GM18909 (cell line): ENCODE measurements at regions not wholly inside any gene's neighbourhood (a gene's known extent, or its start where the extent isn't known, plus 50 kb on each side); places are given as distances from the start of the nearest gene placed in this dataset.
"Not testable (repeated sequence)": the region's sequence is repeated elsewhere in the genome, so short reads cannot be mapped to it uniquely, and the experiment has no call there.

Source experiments
- ATAC-seq: cut with Tn5 transposase; IDR thresholded peaks from one replicate; pipeline ENCODE4 v1.9.1; 2021; ENCODE audit warnings: mild to moderate bottlenecking; ENCODE audit not compliant: unreplicated experiment, poor library complexity

GRCh38 chr14:106228541-106229158 lies 702.3 kb downstream of the TMEM121 start:
- no peak for ATAC-seq

GRCh38 chr14:106230071-106230470 lies 703.7 kb downstream of the TMEM121 start:
- ATAC-seq = no peak

GRCh38 chr14:106233191-106233590 lies 706.8 kb downstream of the TMEM121 start:
- ATAC-seq = not testable (repeated sequence)

- ATAC-seq = not testable (repeated sequence)
Measured at GRCh38 chr14:106234525-106235254, 708.3 kb downstream of the TMEM121 start.

GRCh38 chr14:106235356-106236159 lies 709.2 kb downstream of the TMEM121 start:
- ATAC-seq = no peak

- no peak for ATAC-seq
Measured at GRCh38 chr14:106248321-106249192, 722.2 kb downstream of the TMEM121 start.

- not testable (repeated sequence) for ATAC-seq
Measured at GRCh38 chr14:106253995-106254394, 727.6 kb downstream of the TMEM121 start.

GRCh38 chr14:106257569-106257994 lies 731.2 kb downstream of the TMEM121 start:
- not testable (repeated sequence) for ATAC-seq

- no peak for ATAC-seq
Measured at GRCh38 chr14:106268013-106268727, 741.8 kb downstream of the TMEM121 start.

- no peak for ATAC-seq
Measured at GRCh38 chr14:106269029-106269428, 742.6 kb downstream of the TMEM121 start.

GRCh38 chr14:106269451-106270204 lies 743.2 kb downstream of the TMEM121 start:
- no peak for ATAC-seq

- not testable (repeated sequence) for ATAC-seq
Measured at GRCh38 chr14:106270476-106271121, 744.2 kb downstream of the TMEM121 start.

- ATAC-seq = no peak
Measured at GRCh38 chr14:106276326-106277267, 750.2 kb downstream of the TMEM121 start.

- ATAC-seq = no peak
Measured at GRCh38 chr14:106277503-106277902, 751.1 kb downstream of the TMEM121 start.

- no peak for ATAC-seq
Measured at GRCh38 chr14:106280876-106281275, 754.5 kb downstream of the TMEM121 start.

GRCh38 chr14:106286697-106287290 lies 760.4 kb downstream of the TMEM121 start:
- ATAC-seq = no peak

GRCh38 chr14:106287506-106287905 lies 761.1 kb downstream of the TMEM121 start:
- ATAC-seq = no peak
